ENCODE measurements at regions not wholly inside any gene's neighbourhood (a gene's known extent, or its start where the extent isn't known, plus 50 kb on each side); places are given as distances from the start of the nearest gene placed in this dataset.

GRCh38 chr2:120575966-120576365, 159.7 kb upstream of the GLI2 start:
- DNase-seq, result no peak

GRCh38 chr2:120576509-120577474, 158.9 kb upstream of the GLI2 start:
- DNase-seq, result no peak

- DNase-seq, result no peak
Observed at GRCh38 chr2:120577721-120578295, 157.9 kb upstream of the GLI2 start.

DNA sequence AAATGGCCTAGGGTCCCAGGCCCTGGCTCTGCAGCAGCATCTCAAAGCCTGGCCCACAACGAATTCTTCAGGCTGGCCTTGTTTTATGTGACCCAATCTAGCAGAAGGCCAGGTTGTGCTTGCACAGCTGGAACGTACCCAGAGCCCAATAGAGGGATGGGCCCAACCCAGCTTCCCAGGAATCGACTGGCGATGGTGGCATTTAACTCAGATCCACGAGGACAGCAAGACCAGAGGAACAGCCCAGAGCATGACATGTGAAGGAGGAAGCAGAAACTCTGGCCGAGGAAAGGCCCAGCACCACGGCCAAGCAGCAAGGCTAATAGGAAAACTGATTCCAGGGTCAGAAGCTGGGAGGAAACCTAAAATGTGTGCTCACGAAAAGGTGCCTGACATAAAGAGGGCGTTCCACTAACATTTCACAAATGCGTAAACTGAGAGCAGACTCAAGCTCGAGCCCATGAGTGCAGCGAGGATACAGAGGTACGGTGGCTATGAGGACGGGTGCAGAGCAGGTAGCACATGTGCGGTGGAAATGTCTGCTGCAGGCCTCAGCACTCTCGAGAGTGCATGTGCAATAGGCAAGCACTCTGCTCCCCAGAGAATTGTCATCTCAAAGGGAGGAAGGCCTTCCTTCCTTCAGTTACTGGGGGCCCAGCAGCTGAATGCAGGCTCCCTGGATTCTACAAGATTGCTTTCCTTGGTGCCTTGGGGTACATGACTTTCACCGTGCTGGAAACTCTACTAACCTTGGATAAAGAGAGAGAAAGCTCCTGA, 156.9 kb upstream of the GLI2 start:
- DNase-seq, result no peak

DNA sequence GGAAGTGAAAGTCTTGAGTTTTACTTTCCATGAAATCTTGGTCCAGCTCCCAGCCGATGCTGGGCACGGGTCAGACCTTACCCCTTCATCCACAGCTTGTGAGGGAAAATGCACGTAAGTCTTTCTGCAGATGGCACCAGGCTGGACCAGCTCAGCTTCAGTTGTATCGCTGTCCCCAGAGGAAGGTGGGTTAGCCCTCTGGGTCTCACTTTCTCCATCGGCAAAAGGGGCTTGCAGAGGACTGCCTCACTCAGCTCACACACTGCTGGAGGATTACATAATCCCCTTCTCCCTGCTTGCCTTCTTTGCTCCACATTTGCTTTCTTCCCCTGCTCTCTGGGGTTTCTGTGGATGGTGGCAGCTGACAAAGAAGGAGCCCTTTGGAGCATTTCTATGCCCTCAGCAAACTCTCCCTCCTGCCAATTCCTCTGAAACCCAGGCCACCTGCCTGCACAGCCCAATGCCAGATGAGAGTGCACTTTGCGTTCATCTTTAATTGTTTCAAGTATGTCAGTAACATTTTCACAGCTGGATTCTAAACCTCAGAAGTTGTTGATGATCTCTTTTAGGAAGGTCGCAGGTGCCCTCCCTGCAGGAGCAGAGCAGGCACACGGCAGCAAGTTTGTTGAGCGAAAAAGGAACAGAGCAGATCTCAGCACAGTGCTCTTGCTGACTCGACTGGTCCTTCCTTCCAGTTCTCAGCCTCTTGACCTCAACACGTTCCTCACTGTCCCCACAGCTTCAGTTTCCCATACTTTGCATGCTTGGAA, 155.6 kb upstream of the GLI2 start:
- no peak for DNase-seq

- DNase-seq, result no peak
Observed at GRCh38 chr2:120580709-120581108, 155.0 kb upstream of the GLI2 start.

DNA sequence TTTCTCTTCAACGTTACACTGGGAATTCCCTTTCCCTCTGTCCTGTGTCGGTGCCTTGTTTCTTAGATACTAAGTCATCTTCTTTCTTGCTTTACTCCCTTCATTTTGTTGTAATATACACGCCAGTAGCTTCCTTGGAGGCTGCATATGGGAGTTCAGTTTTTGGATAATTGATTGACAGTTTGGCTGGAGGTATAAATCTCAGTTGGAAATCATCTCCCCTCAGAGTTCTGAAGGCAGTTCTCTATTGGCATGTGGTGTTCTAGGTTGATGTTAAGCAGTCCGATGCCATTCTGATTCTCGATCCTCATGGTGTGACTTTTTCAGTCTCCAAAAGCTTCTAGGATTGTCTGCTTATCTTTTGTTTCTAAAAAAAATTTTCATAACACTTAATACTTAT, 152.5 kb upstream of the GLI2 start:
- no peak for DNase-seq

DNA sequence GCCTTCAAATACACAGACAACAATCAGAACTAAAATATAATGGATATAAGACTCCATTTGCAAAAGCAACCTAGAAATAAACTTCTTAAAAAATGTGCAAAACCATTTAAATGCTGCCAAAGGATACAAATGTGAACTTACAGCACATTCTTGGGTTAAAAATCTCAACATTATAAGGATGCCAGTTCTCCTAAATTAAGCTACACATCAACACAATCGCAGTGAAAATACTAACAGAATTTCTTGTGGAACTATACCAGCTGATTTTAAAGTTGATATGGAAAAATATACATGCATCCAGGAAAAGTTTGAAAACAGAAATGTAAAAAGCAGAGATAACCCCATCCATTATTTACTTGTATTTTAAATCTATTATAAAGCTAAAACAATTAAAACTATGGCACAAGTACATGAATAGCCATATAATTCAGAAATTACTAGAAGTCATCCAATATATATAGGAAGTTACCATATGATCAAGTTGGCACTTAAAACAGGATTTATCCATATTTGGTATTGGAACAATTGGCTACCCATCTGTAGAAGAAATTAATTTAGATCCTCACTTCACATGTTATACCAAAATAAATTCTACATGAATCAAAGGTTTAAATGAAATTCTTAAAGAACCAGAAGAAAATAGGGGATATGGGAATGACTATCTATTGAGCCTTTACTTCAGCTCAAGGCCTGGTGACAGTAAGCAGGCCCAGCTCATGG, 151.7 kb upstream of the GLI2 start:
- DNase-seq, result no peak

GRCh38 chr2:120586507-120587278, 149.0 kb upstream of the GLI2 start:
- no peak for DNase-seq

- DNase-seq, result no peak
Observed at GRCh38 chr2:120587279-120587996, 148.2 kb upstream of the GLI2 start.

GRCh38 chr2:120587997-120588336, 147.7 kb upstream of the GLI2 start:
- no peak for DNase-seq

DNA sequence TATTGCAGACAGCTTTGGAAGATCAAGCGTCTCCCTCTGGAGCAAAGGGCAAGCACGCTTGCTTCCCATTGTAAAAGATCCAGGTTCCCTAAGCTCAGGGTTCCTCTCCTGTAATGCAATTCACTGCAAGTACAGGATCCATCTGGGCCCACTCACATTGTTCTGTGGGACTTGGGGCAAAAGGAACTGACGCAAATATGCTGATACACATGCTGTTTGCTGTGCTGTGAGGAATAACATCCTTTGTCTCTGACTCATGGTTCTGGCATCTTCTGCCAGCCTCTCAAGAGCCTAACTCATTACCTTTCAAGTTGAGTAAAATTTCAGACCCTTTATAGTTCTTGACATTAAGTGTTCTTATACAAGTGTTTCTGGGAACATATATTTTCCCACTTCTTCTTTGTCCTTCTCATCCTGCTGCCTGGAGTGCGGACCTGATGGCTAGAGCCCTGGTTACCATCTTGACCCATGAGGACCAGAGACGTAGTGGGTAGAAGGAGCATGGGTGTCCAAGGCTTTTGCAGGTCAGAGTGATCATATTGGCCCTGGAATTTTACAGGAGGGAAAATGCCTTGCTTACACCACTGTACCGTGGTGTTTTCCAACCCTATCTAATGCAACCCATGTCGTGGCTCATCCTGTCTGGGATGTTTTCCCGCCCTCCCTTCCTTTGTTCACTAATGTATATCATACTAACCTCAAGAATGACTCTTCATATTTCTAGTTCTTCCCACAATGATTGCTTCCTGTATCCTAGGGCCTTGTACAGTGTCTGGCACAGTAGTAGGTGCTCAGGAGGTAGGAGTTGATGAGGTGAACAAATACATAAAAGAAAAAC, 145.7 kb upstream of the GLI2 start:
- DNase-seq, result no peak

DNA sequence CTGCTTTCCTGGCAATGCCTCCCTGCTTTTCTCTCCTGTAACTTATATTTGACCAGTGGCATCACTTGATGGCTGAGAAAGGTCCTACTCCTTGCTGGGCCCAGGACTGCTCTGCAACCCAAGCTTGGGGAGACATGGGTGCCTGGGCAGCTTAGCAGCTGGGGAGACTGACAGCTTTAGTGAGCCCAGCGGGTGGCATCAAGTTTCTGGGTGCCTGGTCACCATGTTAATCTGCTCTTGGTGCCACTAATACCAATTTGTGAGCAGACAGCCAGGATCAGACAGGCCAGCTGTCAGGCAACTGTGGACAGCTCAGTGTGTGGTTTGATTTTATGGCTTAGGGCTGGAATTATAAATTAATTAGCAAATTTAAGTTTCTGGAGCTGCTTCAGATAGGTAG, 144.8 kb upstream of the GLI2 start:
- no peak for DNase-seq

DNA sequence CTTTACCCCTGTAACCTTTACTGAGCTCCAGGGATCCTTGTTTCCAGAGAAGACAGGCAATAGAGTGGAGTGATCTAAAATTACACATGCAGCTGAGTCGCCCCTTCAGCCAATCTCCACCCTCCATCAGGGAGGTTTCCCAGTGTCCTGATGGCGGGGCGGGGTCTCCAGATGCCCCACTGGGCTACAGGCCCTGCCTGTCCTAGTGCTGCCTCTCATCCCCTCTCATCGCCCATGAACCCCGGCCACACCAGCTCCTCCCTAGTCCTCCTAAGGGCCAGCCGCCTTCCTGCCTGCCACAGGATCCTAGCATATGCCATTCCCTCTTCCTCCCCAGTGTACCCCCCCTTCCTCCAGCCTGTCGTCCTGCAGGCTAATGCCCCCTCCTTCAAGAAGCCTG, 144.1 kb upstream of the GLI2 start:
- DNase-seq, result no peak

DNA sequence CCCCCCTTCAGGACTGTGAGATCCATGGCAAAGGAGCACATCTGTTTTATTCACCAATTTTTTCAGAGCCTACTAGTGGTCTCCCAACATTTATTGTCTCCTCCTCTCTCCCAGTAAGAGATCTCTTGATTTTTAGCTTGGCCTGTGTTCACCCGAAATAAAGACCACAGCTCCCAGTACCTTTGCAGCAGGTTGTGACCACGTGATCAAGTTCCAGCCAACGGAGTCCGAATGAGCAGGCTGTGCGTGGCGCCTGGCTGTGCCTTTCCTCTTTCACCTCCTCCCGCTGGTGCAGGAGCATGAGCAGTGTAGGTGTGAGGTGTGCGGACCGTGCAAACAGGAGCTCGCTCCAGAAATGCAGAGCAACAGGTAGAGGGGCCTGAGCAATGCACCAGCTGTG, 143.6 kb upstream of the GLI2 start:
- DNase-seq, result no peak

- no peak for DNase-seq
Observed at GRCh38 chr2:120593921-120594686, 141.6 kb upstream of the GLI2 start.

DNA sequence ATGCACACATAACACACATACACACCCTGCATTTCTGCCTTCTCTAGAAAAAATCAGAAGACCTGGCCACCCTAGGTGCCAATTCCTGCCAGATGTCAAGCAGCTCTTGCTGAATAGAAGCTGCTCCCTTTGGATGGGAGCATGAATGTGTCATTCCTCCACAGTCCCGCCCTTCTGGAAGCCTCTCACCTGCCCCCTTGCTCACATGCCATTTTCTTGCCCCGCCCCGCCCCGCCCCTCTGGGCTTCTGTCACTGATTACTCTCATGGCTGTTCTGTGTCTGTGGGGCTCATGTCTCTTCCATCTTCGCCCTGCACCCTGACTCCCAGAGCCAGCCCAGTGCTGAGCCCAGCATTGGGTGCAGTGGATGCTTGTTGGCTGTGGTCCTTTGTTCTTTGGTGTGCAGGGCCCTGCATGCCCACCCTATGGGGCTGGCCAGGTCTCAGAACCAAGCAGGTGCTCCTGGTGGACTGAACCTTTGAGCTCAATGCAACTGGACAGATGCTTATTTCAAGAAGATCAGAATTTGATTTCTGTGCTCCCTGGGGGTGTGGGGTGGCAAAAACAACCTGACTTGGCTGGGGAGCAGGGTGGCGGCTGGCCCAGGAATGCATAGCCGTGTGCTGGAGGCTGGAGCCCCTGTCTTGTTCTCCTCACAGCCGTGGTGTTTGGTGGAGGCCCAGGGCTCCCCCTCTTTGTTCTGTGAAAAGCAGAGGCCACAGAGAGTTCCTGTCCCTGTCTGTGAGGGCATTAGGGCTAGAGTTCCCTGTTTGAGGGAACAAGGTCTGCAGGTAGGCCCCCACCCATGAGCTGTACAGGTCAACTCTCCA, 140.6 kb upstream of the GLI2 start:
- DNase-seq, result no peak

GRCh38 chr2:120595739-120596138, 139.9 kb upstream of the GLI2 start:
- DNase-seq, result no peak
